ENCODE measurements at regions not wholly inside any gene's neighbourhood (a gene's known extent, or its start where the extent isn't known, plus 50 kb on each side); places are given as distances from the start of the nearest gene placed in this dataset.
"Not testable (repeated sequence)": the region's sequence is repeated elsewhere in the genome, so short reads cannot be mapped to it uniquely, and the experiment has no call there.

GRCh38 chr6:16901782-16902181 is 140.5 kb upstream of the ATXN1 start:
- DNase-seq = no peak

GRCh38 chr6:16901306-16901705 is 140.0 kb upstream of the ATXN1 start:
- no peak for DNase-seq

DNA sequence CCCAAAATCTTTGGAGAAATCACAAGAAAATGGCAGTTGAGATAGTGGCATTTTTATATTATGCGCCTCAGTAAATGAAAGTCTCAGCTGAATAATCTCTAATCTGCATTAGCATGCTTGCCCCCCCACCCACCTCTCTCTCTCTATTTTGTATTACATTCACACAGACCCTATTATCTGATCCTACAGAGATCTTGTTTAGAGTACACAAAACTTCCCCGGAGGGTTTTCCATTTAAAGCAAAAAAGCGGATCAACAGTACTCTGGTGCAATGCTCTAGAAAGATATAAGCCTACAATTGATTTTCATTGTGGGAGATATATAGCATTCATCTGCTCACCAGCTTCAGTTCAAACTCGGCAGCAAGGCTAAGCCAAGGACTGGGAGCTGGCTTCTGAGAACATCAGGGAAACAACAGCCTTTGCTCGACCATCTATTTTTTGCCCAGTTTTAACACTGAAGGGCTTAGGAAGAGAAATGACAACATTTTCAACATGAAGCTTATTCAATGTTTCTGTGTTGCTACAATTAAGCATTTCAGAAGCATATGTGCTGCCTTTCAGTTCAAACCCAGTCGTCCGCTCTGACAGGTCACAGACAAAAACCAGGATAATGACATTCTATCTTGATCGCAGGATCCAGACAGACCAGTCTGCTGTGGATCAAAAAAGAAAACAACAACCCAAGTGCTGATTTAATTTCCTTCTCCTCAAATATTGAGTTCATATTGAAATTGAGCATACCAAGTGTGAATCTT is 137.6 kb upstream of the ATXN1 start:
- no peak for DNase-seq

GRCh38 chr6:16897669-16898068 is 136.4 kb upstream of the ATXN1 start:
- no peak for DNase-seq

GRCh38 chr6:16894301-16894700 is 133.0 kb upstream of the ATXN1 start:
- DNase-seq = no peak

- not testable (repeated sequence) for DNase-seq
These were observed 129.8 kb upstream of the ATXN1 start for GRCh38 chr6:16891110-16891509.

GRCh38 chr6:16885411-16886160 is 124.3 kb upstream of the ATXN1 start:
- DNase-seq = no peak

GRCh38 chr6:16884526-16884925 is 123.3 kb upstream of the ATXN1 start:
- no peak for DNase-seq

- no peak for DNase-seq
These were observed 122.2 kb upstream of the ATXN1 start for GRCh38 chr6:16883414-16883813.

DNA sequence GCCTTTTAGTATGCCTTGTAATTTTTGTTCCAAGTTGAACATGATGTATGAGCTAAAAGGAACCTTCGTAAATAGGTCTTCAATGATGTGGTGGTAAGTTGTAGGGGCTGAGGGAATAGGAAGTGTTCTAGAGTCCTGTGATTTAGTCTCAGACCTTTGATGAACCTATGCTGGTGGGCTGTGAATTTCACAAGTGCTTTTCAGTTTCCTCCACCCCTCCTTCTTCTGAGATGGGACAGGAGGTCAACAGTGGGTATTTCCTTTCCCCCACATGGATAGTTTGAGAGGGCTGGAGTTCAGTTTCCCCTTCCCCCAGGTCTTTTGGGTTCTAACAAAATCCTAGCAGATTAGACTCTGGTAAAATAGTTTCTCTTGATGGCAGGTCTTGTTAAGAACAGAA is 121.0 kb upstream of the ATXN1 start:
- no peak for DNase-seq

GRCh38 chr6:16876852-16877251 is 115.6 kb upstream of the ATXN1 start:
- DNase-seq = not testable (repeated sequence)

DNA sequence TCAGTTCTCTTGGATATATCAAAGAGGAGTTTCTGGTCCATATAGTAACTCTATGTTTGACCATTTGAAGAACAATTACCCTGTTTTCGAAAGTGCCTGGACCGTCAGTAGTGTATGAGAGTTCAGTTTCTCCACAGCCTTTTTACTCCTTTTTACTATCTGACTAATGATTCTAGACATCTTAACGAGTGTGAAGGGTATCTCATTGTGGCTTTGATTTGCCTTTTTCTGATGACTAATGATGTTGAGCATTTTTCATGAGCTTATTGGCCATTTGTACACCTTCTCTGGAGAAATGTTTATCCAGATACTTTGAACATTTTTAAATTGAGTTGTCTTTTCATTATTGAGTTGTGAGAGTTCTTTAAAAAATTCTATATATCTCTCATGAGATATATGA is 114.9 kb upstream of the ATXN1 start:
- no peak for DNase-seq

GRCh38 chr6:16873698-16874097 is 112.4 kb upstream of the ATXN1 start:
- no peak for DNase-seq

DNA sequence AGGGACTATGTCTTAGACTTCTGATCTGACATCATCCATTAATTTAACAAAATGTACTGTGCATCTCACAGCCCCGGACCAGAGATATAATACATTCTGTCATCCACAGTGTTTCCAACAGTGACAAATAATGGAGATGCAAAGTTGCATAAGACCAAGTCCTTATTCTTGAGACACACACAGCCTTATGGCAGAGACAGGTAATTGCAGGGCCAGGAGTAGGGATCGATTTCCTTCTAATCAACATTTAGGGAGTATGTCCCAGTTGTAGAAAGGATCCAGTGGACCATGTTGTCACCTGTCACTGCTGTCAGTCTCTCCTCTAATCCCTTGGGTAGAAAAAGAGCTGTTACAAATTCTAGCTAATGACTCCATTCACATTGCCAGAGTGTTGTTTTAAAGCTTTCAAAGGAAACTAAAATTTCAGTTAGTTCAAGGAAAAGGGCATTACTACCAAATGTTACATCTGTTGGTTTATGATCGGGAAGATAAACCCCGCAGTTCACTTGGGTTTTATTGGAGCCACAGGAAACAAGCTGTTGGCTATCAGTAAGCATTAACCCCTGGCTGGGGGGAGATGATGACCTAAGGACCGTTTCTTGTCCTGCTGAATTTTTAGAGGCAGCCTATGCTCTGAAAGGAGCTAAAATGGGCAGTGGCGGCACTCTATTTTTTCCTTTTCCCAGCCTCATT is 111.4 kb upstream of the ATXN1 start:
- DNase-seq = no peak

DNA sequence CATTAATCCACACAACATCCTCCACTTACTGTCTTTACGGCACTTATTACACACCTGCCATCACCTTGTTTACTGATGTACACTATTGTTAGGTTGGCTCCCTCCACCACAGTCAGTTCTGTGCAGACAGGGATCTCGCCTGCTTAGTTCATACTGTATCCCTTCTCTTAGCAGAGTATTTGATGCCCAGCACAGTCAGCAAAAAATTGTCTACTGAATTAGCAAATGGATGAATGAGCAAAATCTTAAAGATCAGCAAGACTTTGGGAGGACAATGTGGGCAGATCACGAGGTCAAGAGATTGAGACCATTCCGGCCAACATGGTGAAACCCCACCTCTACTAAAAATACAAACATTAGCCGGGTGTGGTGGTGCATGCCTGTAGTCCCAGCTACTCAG is 109.8 kb upstream of the ATXN1 start:
- no peak for DNase-seq

GRCh38 chr6:16868968-16869367 is 107.7 kb upstream of the ATXN1 start:
- no peak for DNase-seq

DNA sequence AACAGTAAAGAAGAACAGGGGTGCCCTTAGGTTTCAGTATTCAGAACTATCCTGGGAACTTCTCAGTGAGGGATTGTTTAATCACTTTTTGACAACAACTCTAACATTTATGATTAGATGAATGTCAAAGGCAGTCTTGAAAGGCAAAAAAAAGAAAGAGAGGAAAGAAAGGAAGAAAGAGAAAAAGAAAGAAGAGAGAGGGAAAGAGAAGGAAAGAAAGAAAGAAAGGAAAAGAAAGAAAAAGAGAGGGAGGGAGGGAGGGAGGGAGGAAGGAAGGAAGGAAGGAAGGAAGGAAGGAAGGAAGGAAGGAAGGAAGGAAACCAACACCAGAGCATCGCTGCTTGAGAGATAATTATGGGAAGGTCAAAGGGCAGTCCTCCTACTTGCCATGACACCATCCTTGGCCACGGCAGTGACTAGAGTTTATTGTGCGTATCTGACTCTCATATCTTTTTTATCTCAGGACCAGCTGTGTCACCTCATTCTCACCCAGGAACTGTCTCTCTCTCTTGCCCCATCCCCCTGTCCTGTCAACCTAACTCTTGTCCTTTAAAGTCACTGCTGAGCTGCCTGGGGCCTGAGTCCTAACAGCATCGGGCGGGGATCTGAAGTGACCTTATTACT is 96.8 kb upstream of the ATXN1 start:
- DNase-seq = no peak

DNA sequence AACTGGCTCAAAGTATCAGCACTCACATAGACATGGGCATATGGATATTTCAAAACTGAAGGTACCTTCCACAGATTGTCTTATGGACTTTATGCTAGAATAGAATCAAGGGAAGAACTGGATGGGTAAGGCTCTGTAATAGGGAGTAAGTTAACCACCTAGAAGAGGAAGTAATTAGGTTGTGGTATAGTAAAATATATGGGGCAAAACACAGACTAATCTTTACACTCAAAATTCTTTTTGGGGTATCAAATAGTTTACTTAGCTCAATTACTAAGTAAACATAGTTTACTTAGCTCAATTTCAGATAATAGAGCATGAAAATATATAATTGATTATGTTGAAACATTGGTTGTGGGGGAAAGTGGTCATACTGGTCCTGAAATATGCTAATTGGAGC is 94.2 kb upstream of the ATXN1 start:
- no peak for DNase-seq

GRCh38 chr6:16854986-16855385 is 93.7 kb upstream of the ATXN1 start:
- no peak for DNase-seq

DNA sequence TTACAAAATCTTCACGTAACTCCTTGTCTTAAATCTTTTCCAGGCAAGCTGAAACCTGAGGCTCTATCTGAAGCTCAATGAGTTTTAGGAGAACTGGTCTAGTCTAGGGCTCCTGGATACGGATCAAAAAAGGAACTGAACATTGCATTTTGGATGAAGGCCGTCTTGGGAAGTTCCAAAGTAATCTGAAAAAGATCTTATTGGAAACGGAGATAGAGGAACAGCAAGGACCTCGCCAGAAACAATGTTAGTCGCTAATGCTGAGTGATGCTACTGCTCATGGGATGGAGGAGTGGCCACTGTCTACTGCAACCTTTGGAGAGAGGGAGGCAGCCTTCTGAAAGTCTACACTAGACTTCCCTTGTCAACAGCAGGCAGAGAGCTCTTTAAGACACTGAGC is 91.4 kb upstream of the ATXN1 start:
- no peak for DNase-seq

DNA sequence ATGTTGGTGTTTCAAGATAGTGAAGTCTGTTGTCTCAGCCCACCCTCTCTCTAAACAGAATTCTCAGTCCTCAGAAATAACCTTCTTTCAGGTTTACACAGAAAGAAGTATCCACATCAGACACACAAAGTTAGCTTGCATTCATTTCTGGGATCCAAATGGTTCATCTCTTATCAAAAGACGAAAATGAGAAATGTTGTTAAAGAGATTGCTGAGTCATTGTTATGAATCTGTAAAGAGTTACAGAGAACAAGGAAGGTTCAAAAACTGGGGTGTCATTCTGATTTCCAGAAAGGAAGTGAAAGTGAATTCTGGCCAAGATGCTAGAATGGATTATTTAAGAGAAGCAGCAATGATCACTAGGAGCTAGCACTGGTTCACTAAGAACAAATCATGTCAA is 90.5 kb upstream of the ATXN1 start:
- DNase-seq = no peak

DNA sequence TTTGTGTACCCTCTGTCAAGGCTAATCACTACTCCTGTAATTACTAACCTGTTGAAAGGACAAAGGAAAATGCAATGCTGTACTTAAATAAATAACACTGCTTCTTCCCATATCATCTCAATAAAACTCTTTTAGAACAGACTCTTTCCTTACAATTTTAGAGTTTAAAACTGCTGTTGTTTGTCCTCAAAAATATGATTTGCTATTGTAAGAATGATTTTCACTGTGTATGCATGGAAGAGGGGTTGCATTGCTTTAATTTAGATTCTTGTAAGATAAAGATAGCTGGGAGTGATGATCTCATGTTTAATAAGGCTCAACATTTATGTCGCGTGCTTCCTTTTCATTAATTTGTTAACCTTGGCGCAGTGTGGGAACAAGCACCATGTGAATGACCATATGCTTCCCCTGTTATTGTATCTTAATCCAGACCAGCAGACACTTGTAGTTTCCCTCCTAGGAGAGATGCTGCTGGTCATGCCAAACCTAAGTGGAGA is 89.8 kb upstream of the ATXN1 start:
- no peak for DNase-seq

GRCh38 chr6:16850681-16851026 is 89.4 kb upstream of the ATXN1 start:
- no peak for DNase-seq

All from midbrain (tissue), 1 donor.